ES-I3 (cell line): ENCODE measurements at regions not wholly inside any gene's neighbourhood (a gene's known extent, or its start where the extent isn't known, plus 50 kb on each side); places are given as distances from the start of the nearest gene placed in this dataset.

Source experiments
- H3K36me3 ChIP-seq: 2 replicates; pipeline ENCODE4 v1.6.1; 2013; ENCODE audit warnings: mild to moderate bottlenecking, low read length, control low read depth, moderate library complexity; ENCODE audit not compliant: insufficient read depth
- H3K4me1 ChIP-seq: 2 replicates; pipeline ENCODE4 v1.6.1; 2013; ENCODE audit warnings: mild to moderate bottlenecking, control low read depth, low read length; ENCODE audit not compliant: insufficient read depth
- H3K9ac ChIP-seq: 2 replicates; pipeline ENCODE4 v1.6.1; 2013; ENCODE audit warnings: low read depth, mild to moderate bottlenecking, low read length, moderate library complexity
- H3K9me3 ChIP-seq: 2 replicates; pipeline ENCODE4 v1.6.1; 2013; ENCODE audit warnings: mild to moderate bottlenecking, low read length, moderate library complexity; ENCODE audit not compliant: control insufficient read depth, insufficient read depth

- no peak overlapping the region for H3K9ac ChIP-seq
- no peaks in the 10 kb centered on the region for H3K4me1 ChIP-seq
- H3K9me3 ChIP-seq: no peaks in the 10 kb centered on the region
- H3K36me3 ChIP-seq: no peaks in the 10 kb centered on the region
Measured at GRCh38 chr4:1492142-1492457, 85.9 kb upstream of the NKX1-1 start.

DNA sequence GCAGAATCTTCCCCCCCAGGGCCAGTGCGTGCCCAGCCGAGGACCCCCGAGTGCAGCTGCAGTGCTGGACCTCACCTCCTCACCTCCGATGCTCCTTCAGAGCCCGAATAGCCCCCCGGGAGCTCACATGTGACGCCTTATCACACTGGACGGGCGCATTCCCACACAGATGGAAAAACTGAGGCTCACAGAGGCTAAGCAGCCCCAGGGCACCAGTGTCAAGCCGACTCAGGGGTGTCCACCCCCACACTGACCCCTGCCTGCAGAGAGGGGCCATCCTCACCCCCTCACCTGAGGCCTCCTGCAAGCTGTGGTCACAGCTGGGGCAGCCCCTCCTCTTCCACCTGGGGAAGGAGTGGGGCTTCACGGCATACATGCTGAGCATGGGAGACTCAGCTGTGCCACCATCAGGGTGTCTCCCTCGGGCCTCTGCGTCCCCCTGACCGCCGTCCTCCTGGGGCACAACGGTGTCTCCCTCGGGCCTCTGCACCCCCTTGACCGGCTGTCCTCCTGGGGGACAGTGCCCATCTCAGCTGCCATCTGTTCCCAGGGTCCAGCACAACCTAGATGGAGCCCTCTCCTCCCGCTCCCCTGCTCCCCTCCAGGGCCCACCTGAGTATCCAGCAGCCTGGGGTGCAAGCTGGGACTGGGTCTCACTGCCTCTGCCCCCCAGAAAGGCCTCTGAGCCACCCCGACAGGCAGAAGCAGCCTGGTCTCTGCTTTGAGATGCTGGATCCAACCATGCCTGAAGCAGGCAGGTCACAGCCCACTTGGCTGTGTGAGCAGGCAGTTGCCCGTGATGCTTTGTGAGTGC is 85.3 kb upstream of the NKX1-1 start:
- Histone ChIP-seq H3K36me3 (no peaks in the 10 kb centered on the region), H3K9ac (no peak overlapping the region), H3K9me3 (no peaks in the 10 kb centered on the region), H3K4me1 (no peaks in the 10 kb centered on the region)

DNA sequence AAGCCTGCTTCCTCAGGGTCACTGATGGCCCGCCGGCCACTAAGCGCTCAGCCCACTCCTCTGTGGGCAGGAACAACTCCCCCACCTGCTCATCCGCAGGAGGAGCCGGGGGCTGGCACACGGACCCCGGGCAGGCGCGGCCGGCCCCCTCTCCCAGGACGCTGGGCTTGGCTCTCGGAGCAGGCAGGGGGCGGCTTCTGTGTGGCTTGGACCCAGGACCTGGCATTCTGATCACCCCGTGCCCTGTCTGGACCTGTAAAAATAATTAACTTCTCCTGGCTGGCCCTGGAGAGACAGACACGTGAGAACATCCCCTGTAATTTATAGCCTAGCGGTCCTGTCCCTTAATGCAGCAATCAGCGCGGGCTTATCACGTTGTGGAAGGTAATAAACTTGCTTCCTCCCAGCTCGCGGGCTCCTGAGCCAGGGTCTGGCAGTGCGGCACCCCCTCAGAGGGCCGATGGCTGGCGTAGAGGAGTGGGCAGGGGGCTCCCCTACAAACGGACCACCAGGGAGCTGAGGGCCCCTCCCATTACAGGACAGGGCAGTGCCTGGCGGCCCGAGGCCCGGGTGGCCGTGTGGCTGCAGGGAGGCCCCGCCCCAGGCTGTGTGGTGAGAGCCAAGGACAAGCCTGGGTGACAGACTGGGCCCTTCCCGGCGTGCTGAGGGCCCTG is 84.5 kb upstream of the NKX1-1 start:
- Histone ChIP-seq H3K9ac (no peak overlapping the region), H3K9me3 (peaks cover 4% of the 10 kb centered on the region; the same call in 1 of the 2 replicates), H3K36me3 (no peaks in the 10 kb centered on the region), H3K4me1 (no peaks in the 10 kb centered on the region)

GRCh38 chr4:1490011-1490653 is 83.9 kb upstream of the NKX1-1 start:
- Histone ChIP-seq H3K9ac (no peak overlapping the region), H3K4me1 (no peaks in the 10 kb centered on the region), H3K36me3 (no peaks in the 10 kb centered on the region), H3K9me3 (peaks cover 8% of the 10 kb centered on the region)

- Histone ChIP-seq H3K36me3 (no peaks in the 10 kb centered on the region), H3K9me3 (peaks cover 13% of the 10 kb centered on the region), H3K4me1 (no peaks in the 10 kb centered on the region), H3K9ac (no peak overlapping the region)
Measured at GRCh38 chr4:1489639-1489995, 83.4 kb upstream of the NKX1-1 start.

DNA sequence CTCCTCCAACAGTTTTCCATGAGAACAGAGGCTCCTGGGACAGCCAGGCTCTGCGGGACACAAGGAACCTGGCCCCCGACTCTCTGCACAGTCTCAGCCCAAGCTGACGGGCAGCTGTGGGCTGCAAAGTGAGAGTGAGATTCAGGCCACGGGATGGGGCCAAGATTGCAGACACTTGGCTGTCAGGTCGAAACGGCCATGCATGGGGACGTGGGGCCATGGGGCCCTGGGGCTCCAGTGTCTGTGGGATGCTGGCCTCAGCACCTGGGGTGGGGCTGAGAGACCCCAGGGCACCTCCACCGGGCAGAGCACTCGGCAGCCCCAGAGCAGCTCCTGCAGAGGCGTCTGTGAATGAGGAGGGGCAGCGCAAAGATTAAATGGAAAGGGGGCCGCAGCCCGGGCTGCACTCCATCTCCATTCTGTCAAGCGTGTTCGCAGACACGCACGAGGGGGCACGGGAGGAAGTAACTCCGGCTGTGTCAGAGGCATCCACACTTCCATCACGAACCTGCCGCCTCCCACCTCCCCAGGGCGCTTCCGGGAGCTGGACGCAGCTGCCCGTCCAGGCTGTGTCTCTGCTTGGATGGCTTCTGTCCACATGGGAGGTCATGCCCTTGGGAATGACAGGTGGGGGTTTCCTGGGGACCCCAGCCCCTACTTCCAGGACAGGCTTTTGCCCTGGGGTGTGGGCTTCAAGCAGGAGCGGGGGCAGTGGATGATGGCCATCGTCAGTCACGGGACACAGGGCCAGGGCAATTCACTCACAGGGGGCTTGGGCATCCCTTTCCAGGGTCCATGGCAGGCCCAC is 82.8 kb upstream of the NKX1-1 start:
- H3K4me1 ChIP-seq: no peaks in the 10 kb centered on the region
- no peaks in the 10 kb centered on the region for H3K36me3 ChIP-seq
- peaks cover 18% of the 10 kb centered on the region for H3K9me3 ChIP-seq
- H3K9ac ChIP-seq: no peak overlapping the region

DNA sequence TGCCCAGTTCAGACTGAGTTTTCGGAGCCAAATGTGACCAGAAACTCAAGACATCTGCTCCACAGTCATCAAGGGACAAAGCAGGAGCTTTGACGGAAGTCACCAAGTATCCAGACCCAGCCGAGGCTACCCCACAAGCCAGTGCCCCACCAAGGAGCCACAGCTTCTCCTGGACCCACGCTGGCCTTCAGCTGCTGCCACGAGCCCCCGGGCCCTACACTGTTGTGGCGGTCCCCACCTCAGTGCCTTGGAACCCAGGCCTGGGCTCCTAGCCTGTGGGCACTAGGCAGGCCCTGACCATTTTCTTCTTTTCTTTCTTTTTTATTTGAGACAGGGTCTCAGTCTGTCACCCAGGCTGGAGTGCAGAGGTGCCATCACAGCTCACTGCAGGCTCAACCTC is 82.1 kb upstream of the NKX1-1 start:
- Histone ChIP-seq H3K9me3 (peaks cover 18% of the 10 kb centered on the region), H3K9ac (no peak overlapping the region), H3K4me1 (no peaks in the 10 kb centered on the region), H3K36me3 (no peaks in the 10 kb centered on the region)

- H3K4me1 ChIP-seq: no peaks in the 10 kb centered on the region
- H3K9me3 ChIP-seq: peaks cover 18% of the 10 kb centered on the region
- no peak overlapping the region for H3K9ac ChIP-seq
- no peaks in the 10 kb centered on the region for H3K36me3 ChIP-seq
Measured at GRCh38 chr4:1487761-1488160, 81.5 kb upstream of the NKX1-1 start.

DNA sequence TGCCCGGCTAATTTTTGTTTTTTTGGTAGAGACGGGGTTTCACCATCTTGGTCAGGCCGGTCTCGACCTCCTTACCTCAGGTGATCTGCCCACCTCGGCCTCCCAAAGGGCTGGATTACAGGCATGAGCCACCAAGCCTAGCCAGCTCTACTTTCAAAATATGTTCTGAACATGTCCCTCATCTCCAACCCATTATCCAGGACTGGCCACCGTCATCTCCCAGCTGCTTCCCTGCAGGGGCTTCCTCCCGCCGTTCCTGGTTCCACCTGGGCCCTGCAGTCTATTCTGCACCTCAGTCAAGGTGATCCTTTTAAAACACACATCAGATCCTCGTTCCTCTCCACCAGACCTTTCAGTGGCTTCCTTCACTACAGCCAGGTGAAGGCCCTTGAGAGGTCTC is 80.9 kb upstream of the NKX1-1 start:
- H3K9me3 ChIP-seq: peaks cover 18% of the 10 kb centered on the region
- H3K4me1 ChIP-seq: no peaks in the 10 kb centered on the region
- H3K9ac ChIP-seq: no peak overlapping the region
- H3K36me3 ChIP-seq: no peaks in the 10 kb centered on the region

DNA sequence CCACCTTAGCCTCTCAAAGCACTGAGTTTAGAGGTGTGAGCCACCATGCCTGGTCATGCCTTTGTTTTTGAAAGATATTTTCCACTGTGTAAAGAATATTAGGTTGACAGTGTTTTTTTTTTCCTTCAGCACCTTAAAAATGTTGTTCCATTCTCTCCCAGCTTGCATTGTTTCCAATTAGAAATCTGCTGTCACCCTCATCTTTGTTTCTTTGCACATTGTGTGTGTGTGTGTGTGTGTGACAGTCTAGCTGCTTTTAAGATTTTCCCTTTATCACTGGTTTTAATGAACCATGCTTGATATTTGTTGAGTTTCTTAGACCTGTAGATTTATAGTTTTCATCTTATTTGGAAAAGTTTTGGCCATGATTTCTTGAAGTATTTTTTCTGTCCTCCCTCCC is 79.0 kb upstream of the NKX1-1 start:
- H3K36me3 ChIP-seq: no peaks in the 10 kb centered on the region
- no peak overlapping the region for H3K9ac ChIP-seq
- peaks cover 18% of the 10 kb centered on the region for H3K9me3 ChIP-seq
- H3K4me1 ChIP-seq: no peaks in the 10 kb centered on the region

- Histone ChIP-seq H3K4me1 (no peaks in the 10 kb centered on the region), H3K36me3 (no peaks in the 10 kb centered on the region)
Measured at GRCh38 chr4:1480720-1481119, 74.5 kb upstream of the NKX1-1 start.

DNA sequence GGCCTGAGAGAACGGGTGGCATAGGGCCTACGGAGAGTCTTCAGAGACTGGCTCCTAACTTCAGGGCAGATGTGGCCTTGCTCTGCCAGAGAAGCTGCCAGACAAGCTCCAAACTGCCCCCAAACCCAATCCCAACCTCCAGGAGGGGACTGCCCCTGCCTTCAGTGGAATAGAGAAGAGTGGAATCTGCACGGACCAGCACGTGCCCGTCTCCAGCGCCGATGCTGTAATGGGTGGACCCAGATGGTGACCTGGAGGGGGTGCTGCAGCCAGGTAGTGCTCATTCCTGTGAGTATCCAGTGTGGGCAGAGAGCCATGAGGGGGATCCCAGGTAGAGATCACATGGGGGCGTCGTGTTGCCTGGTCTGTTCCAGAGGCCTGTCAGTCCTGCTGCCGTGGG is 73.2 kb upstream of the NKX1-1 start:
- Histone ChIP-seq H3K9me3 (0 out of 2 replicates have a peak, but pooled peaks cover 3% of the 10 kb centered on the region), H3K36me3 (no peaks in the 10 kb centered on the region), H3K9ac (no peak overlapping the region), H3K4me1 (no peaks in the 10 kb centered on the region)

More at GRCh38 chr4:1480720-1481119, 74.5 kb upstream of the NKX1-1 start:
- peaks cover 15% of the 10 kb centered on the region; the same call in 1 of the 2 replicates for H3K9me3 ChIP-seq
- H3K9ac ChIP-seq: no peak overlapping the region

DNA sequence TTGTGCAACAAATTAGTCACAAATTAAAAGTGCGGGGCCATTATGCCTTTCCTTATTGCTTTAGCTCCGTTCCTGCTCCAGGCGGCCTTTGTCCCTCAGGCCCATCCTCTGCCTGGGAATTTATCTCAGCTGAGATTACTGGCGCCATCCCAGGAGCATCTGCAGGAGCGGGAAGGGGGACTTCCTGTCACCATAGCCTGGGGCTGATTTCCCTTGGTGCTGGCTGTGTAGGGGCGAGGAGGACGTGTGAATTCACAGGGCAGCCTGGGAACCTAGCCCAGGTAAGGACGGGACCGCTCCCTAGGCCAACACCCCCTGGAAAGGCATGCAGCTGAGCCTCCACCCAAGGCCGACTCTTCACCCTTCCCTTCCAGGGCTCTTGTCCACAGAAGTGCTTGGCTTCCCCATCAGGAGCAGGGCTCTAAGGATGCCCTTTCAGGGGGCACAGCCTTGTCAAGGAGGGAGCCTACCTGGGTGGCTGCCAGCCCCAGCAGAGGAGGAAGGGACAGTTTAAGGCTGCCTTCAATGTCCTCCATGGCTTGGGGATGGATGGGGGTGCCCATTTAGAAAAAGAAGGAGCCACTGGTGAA is 72.6 kb upstream of the NKX1-1 start:
- Histone ChIP-seq H3K9me3 (no peaks in the 10 kb centered on the region), H3K36me3 (no peaks in the 10 kb centered on the region), H3K9ac (no peak overlapping the region), H3K4me1 (no peaks in the 10 kb centered on the region)
